PFSK-1 (cell line): ENCODE measurements at regions not wholly inside any gene's neighbourhood (a gene's known extent, or its start where the extent isn't known, plus 50 kb on each side); places are given as distances from the start of the nearest gene placed in this dataset.

Source experiments
- FOXP2 ChIP-seq: optimal IDR thresholded peaks from 2 replicates; pipeline ENCODE3; 2011; ENCODE audit warnings: borderline replicate concordance, control low read depth, inconsistent platforms; ENCODE audit not compliant: insufficient read depth; ENCODE audit errors: extremely low read length, extremely low read depth
- POLR2AphosphoS5 ChIP-seq: IDR thresholded peaks from 2 replicates; pipeline ENCODE4 v1.6.1; 2012; ENCODE audit warnings: low read depth, mild to moderate bottlenecking, control low read depth, low read length, moderate library complexity
- REST ChIP-seq, 2 experiments: IDR thresholded peaks; 2 replicates each; pipeline versions ENCODE4 v1.6.1 to v1.8.0; 2011 to 2012; ENCODE audit warnings: low read depth in 2 of 2, low read length in 2 of 2, control low read depth in 1 of 2, inconsistent platforms in 1 of 2, mild to moderate bottlenecking in 1 of 2, moderate library complexity in 1 of 2; ENCODE audit not compliant: insufficient read depth in 1 of 2
- SIN3A ChIP-seq: IDR thresholded peaks from 2 replicates; pipeline ENCODE4 v1.6.1; 2012; ENCODE audit warnings: mild to moderate bottlenecking, low read length, moderate library complexity, borderline replicate concordance; ENCODE audit not compliant: insufficient read depth
- TAF1 ChIP-seq: IDR thresholded peaks from 2 replicates; pipeline ENCODE4 v1.6.1; 2012; ENCODE audit warnings: low read length, control low read depth, borderline replicate concordance; ENCODE audit not compliant: insufficient read depth

- no peak for TF ChIP-seq TAF1
- TF ChIP-seq FOXP2 = no peak
- TF ChIP-seq SIN3A = no peak
- no peak for TF ChIP-seq REST (IDR thresholded peaks at IDR 0.05; ENCODE audit: insufficient read depth in 1 of 2, low read depth in 2 of 2, low read length in 2 of 2)
- TF ChIP-seq POLR2AphosphoS5 = no peak
Measured at GRCh38 chr17:33520426-33521330, 227.6 kb upstream of the ASIC2 start.

- TF ChIP-seq REST (IDR thresholded peaks at IDR 0.05; ENCODE audit: insufficient read depth in 1 of 2, low read depth in 2 of 2, low read length in 2 of 2) = no peak
- no peak for TF ChIP-seq FOXP2
- no peak for TF ChIP-seq SIN3A
- no peak for TF ChIP-seq POLR2AphosphoS5
- no peak for TF ChIP-seq TAF1
Measured at GRCh38 chr17:33521784-33522183, 228.7 kb upstream of the ASIC2 start.

- TF ChIP-seq POLR2AphosphoS5 (no peak), FOXP2 (no peak), TAF1 (no peak), REST (IDR thresholded peaks at IDR 0.05; ENCODE audit: insufficient read depth in 1 of 2, low read depth in 2 of 2, low read length in 2 of 2) (no peak), SIN3A (no peak)
Measured at GRCh38 chr17:33522623-33523022, 229.5 kb upstream of the ASIC2 start.

- TF ChIP-seq POLR2AphosphoS5 (no peak), SIN3A (no peak), FOXP2 (no peak), TAF1 (no peak), REST (IDR thresholded peaks at IDR 0.05; ENCODE audit: insufficient read depth in 1 of 2, low read depth in 2 of 2, low read length in 2 of 2) (no peak)
Measured at GRCh38 chr17:33523577-33523981, 230.5 kb upstream of the ASIC2 start.

GRCh38 chr17:33525186-33525585, 232.1 kb upstream of the ASIC2 start:
- TF ChIP-seq REST (IDR thresholded peaks at IDR 0.05; ENCODE audit: insufficient read depth in 1 of 2, low read depth in 2 of 2, low read length in 2 of 2) = no peak
- no peak for TF ChIP-seq TAF1
- TF ChIP-seq FOXP2 = no peak
- no peak for TF ChIP-seq POLR2AphosphoS5
